Caco-2 (cell line): ENCODE measurements at regions not wholly inside any gene's neighbourhood (a gene's known extent, or its start where the extent isn't known, plus 50 kb on each side); places are given as distances from the start of the nearest gene placed in this dataset.

Source experiments
- BruUV-seq: library from RNA; stranded (reverse); fragments of 400-500 nt; replicated peaks from 2 replicates; lab custom pipeline; 2021; lab: Mats Ljungman, UMichigan
- CTCF ChIA-PET: fragments of 300-600 bp; sonication (Branson Sonifier 250); formaldehyde crosslinking; loops from one replicate; lab custom pipeline; 2022; ENCODE audit warnings: antibody characterized with exemption; lab: Charles Lee
- POLR2A ChIA-PET: fragments of 300-600 bp; sonication (Branson Sonifier 250); formaldehyde crosslinking; loops from one replicate; lab custom pipeline; 2022; ENCODE audit warnings: antibody characterized with exemption; lab: Charles Lee
- DNase-seq, 2 experiments: peaks; one replicate each; pipeline versions ENCODE4 v3.0.0 to v3.0.0-alpha.2; 2020 to 2022
- H3K27me3 ChIP-seq: replicated peaks from 2 replicates; pipeline ENCODE4 v1.6.0; 2011; ENCODE audit warnings: low read length; ENCODE audit not compliant: control insufficient read depth, insufficient read depth
- H3K36me3 ChIP-seq: 2 replicates; pipeline ENCODE4 v1.5.1; 2011; ENCODE audit warnings: low read length; ENCODE audit not compliant: control insufficient read depth, insufficient read depth
- H3K4me1 ChIP-seq: fragments of 250-450 bp; sonication (Bioruptor Pico); 2 replicates; pipeline ENCODE4 v1.5.1; 2020; ENCODE audit warnings: mild to moderate bottlenecking
- H3K4me3 ChIP-seq: 2 replicates; pipeline ENCODE4 v1.5.1; 2011; ENCODE audit warnings: low read depth, mild to moderate bottlenecking, control low read depth, low read length
- H3K9me3 ChIP-seq: fragments of 250-450 bp; sonication (Bioruptor Pico); 2 replicates; pipeline ENCODE4 v1.5.1; 2020; ENCODE audit warnings: mild to moderate bottlenecking, moderate library complexity
- H3K27ac Mint-ChIP-seq: one replicate; pipeline ENCODE4 v1.8.0; 2022; ENCODE audit warnings: mixed read lengths; ENCODE audit not compliant: unreplicated experiment
- H3K27me3 Mint-ChIP-seq: one replicate; pipeline ENCODE4 v1.8.0; 2022; ENCODE audit warnings: mixed read lengths; ENCODE audit not compliant: insufficient read depth, unreplicated experiment
- H3K36me3 Mint-ChIP-seq: one replicate; pipeline ENCODE4 v1.8.0; 2022; ENCODE audit warnings: mild to moderate bottlenecking, mixed read lengths; ENCODE audit not compliant: insufficient read depth, unreplicated experiment
- H3K4me1 Mint-ChIP-seq: one replicate; pipeline ENCODE4 v1.8.0; 2022; ENCODE audit warnings: low read depth, mixed read lengths; ENCODE audit not compliant: unreplicated experiment
- H3K4me3 Mint-ChIP-seq: one replicate; pipeline ENCODE4 v1.8.0; 2022; ENCODE audit warnings: mild to moderate bottlenecking, moderate library complexity, mixed read lengths; ENCODE audit not compliant: unreplicated experiment
- H3K9me3 Mint-ChIP-seq: one replicate; pipeline ENCODE4 v1.8.0; 2022; ENCODE audit warnings: mixed read lengths; ENCODE audit not compliant: unreplicated experiment
- intact Hi-C: fragments of 100-400 bp; cut with micrococcal nuclease; formaldehyde crosslinking; loops from one replicate; pipeline ENCODE4 v1.10.0; 2022; ENCODE audit not compliant: unreplicated experiment
- TF ChIP-seq, protein P1 (sequence below), 2 experiments: fragments of 200-600 bp in 1 of 2; IDR thresholded peaks; 1 replicate in 1 of 2; 2 replicates in 1 of 2; pipeline versions ENCODE4 v1.5.1 to v1.8.0; 2011 to 2022; ENCODE audit warnings: antibody characterized with exemption in 1 of 2, control low read depth in 1 of 2, inconsistent platforms in 1 of 2, low read depth in 1 of 2, low read length in 1 of 2, mild to moderate bottlenecking in 1 of 2, moderate library complexity in 1 of 2; ENCODE audit not compliant: insufficient read depth in 1 of 2, severe bottlenecking in 1 of 2, unreplicated experiment in 1 of 2

DNA sequence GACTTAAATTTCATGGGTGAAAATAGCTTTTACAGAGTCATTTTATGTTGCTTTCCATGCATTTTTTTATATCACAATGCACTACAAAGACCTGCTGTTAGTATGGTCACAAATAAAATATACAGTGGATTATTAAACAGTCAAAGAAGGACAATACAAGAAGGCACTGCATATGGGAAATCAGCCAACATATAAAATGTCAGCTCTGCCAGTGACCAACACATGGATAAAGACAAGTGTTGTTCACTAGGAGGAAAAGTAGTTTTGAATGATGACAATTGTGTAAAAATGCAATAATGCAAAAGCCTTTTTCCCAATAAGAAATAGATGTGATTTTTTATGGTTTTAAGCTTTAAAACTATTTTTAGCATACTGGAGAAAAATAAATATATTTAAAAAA is 425.3 kb upstream of the CBLB start:
- no peak overlapping the region for H3K4me3 Mint-ChIP-seq
- CTCF ChIA-PET, result no interaction called here
- H3K9me3 Mint-ChIP-seq, result no peaks in the 10 kb centered on the region
- Histone ChIP-seq H3K36me3 (no peaks in the 10 kb centered on the region), H3K4me3 (no peak overlapping the region), H3K4me1 (no peaks in the 10 kb centered on the region), H3K27me3 (no peaks in the 10 kb centered on the region), H3K9me3 (no peaks in the 10 kb centered on the region)
- no TSS peak for BruUV-seq
- intact Hi-C loops, result no loop called here
- TF ChIP-seq, protein P1, sequence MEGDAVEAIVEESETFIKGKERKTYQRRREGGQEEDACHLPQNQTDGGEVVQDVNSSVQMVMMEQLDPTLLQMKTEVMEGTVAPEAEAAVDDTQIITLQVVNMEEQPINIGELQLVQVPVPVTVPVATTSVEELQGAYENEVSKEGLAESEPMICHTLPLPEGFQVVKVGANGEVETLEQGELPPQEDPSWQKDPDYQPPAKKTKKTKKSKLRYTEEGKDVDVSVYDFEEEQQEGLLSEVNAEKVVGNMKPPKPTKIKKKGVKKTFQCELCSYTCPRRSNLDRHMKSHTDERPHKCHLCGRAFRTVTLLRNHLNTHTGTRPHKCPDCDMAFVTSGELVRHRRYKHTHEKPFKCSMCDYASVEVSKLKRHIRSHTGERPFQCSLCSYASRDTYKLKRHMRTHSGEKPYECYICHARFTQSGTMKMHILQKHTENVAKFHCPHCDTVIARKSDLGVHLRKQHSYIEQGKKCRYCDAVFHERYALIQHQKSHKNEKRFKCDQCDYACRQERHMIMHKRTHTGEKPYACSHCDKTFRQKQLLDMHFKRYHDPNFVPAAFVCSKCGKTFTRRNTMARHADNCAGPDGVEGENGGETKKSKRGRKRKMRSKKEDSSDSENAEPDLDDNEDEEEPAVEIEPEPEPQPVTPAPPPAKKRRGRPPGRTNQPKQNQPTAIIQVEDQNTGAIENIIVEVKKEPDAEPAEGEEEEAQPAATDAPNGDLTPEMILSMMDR (IDR thresholded peaks at IDR 0.05; ENCODE audit: insufficient read depth in 1 of 2, low read depth in 1 of 2, low read length in 1 of 2, severe bottlenecking in 1 of 2, unreplicated experiment in 1 of 2), result no peak
- no peaks in the 10 kb centered on the region for H3K4me1 Mint-ChIP-seq
- POLR2A ChIA-PET, result no interaction called here
- H3K27ac Mint-ChIP-seq, result no peak overlapping the region
- H3K27me3 Mint-ChIP-seq, result no peaks in the 10 kb centered on the region
- DNase-seq, result no peak
- H3K36me3 Mint-ChIP-seq, result no peaks in the 10 kb centered on the region

DNA sequence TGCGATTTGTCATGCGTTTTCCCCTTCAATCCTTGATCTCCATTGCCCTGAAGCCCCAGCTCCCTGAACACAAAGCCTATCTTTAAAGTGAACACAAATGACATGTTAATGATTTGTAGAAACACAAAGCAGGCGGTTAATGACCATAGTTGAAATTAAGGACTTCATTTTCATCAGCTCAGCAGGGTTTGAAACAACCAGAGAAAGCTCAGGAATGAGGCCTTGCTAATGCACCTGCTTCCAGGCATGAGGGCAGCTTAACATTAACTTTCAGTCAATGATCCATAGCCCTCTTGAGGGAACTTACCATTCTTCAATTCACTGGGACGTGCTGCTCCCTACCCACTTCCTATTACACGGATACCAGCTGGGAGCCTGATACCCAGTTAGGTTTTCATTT is 427.2 kb upstream of the CBLB start:
- no peak for DNase-seq
- TF ChIP-seq, protein P1 (IDR thresholded peaks at IDR 0.05; ENCODE audit: insufficient read depth in 1 of 2, low read depth in 1 of 2, low read length in 1 of 2, severe bottlenecking in 1 of 2, unreplicated experiment in 1 of 2), result no peak
- H3K9me3 ChIP-seq, result no peaks in the 10 kb centered on the region
- no peak overlapping the region for H3K4me3 ChIP-seq
- no TSS peak for BruUV-seq
- intact Hi-C loops, result no loop called here
- no peaks in the 10 kb centered on the region for H3K27me3 ChIP-seq
- no peaks in the 10 kb centered on the region for H3K4me1 ChIP-seq
- H3K36me3 ChIP-seq, result no peaks in the 10 kb centered on the region
- ChIA-PET CTCF (no interaction called here), POLR2A (no interaction called here)
- Mint-ChIP-seq H3K4me1 (no peaks in the 10 kb centered on the region), H3K27me3 (no peaks in the 10 kb centered on the region), H3K9me3 (no peaks in the 10 kb centered on the region), H3K27ac (no peak overlapping the region), H3K4me3 (no peak overlapping the region), H3K36me3 (no peaks in the 10 kb centered on the region)

DNA sequence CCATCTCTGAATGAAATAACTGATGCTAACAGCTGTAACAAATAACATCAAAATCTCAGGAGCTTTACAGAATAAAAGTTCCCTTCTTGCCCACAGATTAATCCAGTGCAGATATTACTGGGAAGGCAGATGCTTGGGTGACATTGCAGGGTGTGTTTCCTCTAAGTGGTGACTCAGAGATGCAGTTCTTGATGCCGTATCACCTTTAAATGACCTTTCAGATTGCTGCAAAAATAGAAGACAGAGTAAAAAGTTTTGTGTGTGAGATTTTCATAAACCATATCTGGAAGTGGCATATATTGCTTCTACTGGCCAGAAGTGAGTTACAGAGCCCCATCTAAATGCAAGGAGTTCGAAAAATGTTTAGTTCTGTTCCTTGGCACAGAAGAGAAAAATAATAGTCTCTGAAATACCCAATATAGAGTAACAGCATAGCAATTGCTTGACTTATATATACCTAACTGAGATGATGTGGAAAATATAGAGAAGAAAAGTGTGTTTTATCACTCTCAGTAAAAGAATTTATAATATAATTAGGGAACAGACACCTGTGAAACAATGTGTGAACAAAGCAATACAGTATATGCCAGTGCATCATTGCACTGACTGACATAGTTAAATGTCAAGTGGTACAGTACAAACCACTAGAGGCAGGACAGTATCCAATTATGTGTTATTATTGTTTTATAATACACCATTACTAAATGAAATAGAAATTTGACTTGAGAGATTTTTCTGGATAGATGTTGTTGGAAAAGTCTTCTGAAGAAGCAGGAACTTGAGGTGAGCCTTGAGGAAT is 430.7 kb upstream of the CBLB start:
- POLR2A ChIA-PET, result no interaction called here

More for the DNA sequence above, 430.7 kb upstream of the CBLB start:
- CTCF ChIA-PET, result no interaction called here
- no peak for DNase-seq
- no peak overlapping the region for H3K27ac Mint-ChIP-seq
- no peaks in the 10 kb centered on the region for H3K9me3 Mint-ChIP-seq
- Histone ChIP-seq H3K36me3 (no peaks in the 10 kb centered on the region), H3K9me3 (no peaks in the 10 kb centered on the region), H3K27me3 (no peaks in the 10 kb centered on the region), H3K4me3 (no peak overlapping the region), H3K4me1 (no peaks in the 10 kb centered on the region)
- intact Hi-C loops, result no loop called here
- H3K4me1 Mint-ChIP-seq, result no peaks in the 10 kb centered on the region
- BruUV-seq, result no TSS peak
- TF ChIP-seq, protein P1 (IDR thresholded peaks at IDR 0.05; ENCODE audit: insufficient read depth in 1 of 2, low read depth in 1 of 2, low read length in 1 of 2, severe bottlenecking in 1 of 2, unreplicated experiment in 1 of 2), result no peak
- H3K27me3 Mint-ChIP-seq, result no peaks in the 10 kb centered on the region
- H3K4me3 Mint-ChIP-seq, result no peak overlapping the region
- no peaks in the 10 kb centered on the region for H3K36me3 Mint-ChIP-seq
